CD14-positive monocyte (primary cell): ENCODE measurements at regions not wholly inside any gene's neighbourhood (a gene's known extent, or its start where the extent isn't known, plus 50 kb on each side); places are given as distances from the start of the nearest gene placed in this dataset.

Experiments used
- DNase-seq, 3 donors: peaks; one replicate each; pipeline ENCODE4 v3.0.0-alpha.2; 2011 to 2022
- H2AFZ ChIP-seq: 2 replicates; pipeline ENCODE4 v1.6.0; 2012; ENCODE audit warnings: mild to moderate bottlenecking, low read depth, low read length, inconsistent platforms; ENCODE audit not compliant: insufficient read depth, poor library complexity, severe bottlenecking
- H3K27ac ChIP-seq, 2 donors: 1 replicate in 1 of 2; 2 replicates in 1 of 2; pipeline ENCODE4 v1.5.1; 2012 to 2013; ENCODE audit warnings: low read length in 2 of 2, control low read depth in 1 of 2, inconsistent platforms in 1 of 2, low read depth in 1 of 2, mild to moderate bottlenecking in 1 of 2
- H3K27me3 ChIP-seq, 2 donors: one replicate each; pipeline versions ENCODE4 v1.6.0 to v1.6.1; 2011 to 2013; ENCODE audit warnings: low read length in 2 of 2; ENCODE audit not compliant: control insufficient read depth in 2 of 2, insufficient read depth in 2 of 2
- H3K36me3 ChIP-seq, 2 donors: replicated peaks in 1 of 2; 1 replicate in 1 of 2; 2 replicates in 1 of 2; pipeline versions ENCODE4 v1.5.1 to v1.6.1; 2012 to 2013; ENCODE audit warnings: low read length in 2 of 2, control low read depth in 1 of 2, inconsistent platforms in 1 of 2, mild to moderate bottlenecking in 1 of 2; ENCODE audit not compliant: insufficient read depth in 2 of 2, control insufficient read depth in 1 of 2
- H3K4me1 ChIP-seq, 2 donors: 1 replicate in 1 of 2; 2 replicates in 1 of 2; pipeline versions ENCODE4 v1.5.1 to v1.6.1; 2012 to 2013; ENCODE audit warnings: low read length in 2 of 2, control low read depth in 1 of 2, inconsistent platforms in 1 of 2, mild to moderate bottlenecking in 1 of 2, moderate library complexity in 1 of 2; ENCODE audit not compliant: insufficient read depth in 2 of 2, control insufficient read depth in 1 of 2
- H3K4me2 ChIP-seq: replicated peaks from 2 replicates; pipeline ENCODE3; 2012; ENCODE audit warnings: low read length, moderate library complexity, mild to moderate bottlenecking; ENCODE audit not compliant: poor library complexity, severe bottlenecking; ENCODE audit errors: extremely low read depth
- H3K4me3 ChIP-seq, 3 experiments: fragments of 200-600 bp in 1 of 3; sonication (generic) in 1 of 3; replicated peaks in 1 of 3; 1 replicate in 2 of 3; 2 replicates in 1 of 3; pipeline ENCODE4 v1.5.1; 2011 to 2013; ENCODE audit warnings: low read length in 3 of 3, mild to moderate bottlenecking in 3 of 3, control low read depth in 2 of 3, low read depth in 2 of 3, inconsistent platforms in 1 of 3, moderate library complexity in 1 of 3
- H3K79me2 ChIP-seq: 2 replicates; pipeline ENCODE4 v1.6.0; 2012; ENCODE audit warnings: mild to moderate bottlenecking, control low read depth, inconsistent platforms, low read length, moderate library complexity; ENCODE audit not compliant: insufficient read depth
- H3K9ac ChIP-seq: 2 replicates; pipeline ENCODE4 v1.6.0; 2017; ENCODE audit warnings: low read length, mild to moderate bottlenecking; ENCODE audit not compliant: insufficient read depth, poor library complexity, severe bottlenecking
- H3K9me3 ChIP-seq, 2 donors: replicated peaks in 1 of 2; 1 replicate in 1 of 2; 2 replicates in 1 of 2; pipeline versions ENCODE4 v1.5.1 to v1.6.1; 2012 to 2013; ENCODE audit warnings: low read length in 2 of 2, control low read depth in 1 of 2; ENCODE audit not compliant: control insufficient read depth in 1 of 2, insufficient read depth in 1 of 2
- H4K20me1 ChIP-seq: 2 replicates; pipeline ENCODE4 v1.6.0; 2012; ENCODE audit warnings: mild to moderate bottlenecking, low read length, control low read depth, moderate library complexity; ENCODE audit not compliant: insufficient read depth
- H3K27ac Mint-ChIP-seq, 7 donors: one replicate each; pipeline ENCODE4 v1.8.0; 2020; ENCODE audit warnings: mild to moderate bottlenecking in 7 of 7, mixed read lengths in 7 of 7, moderate library complexity in 6 of 7, inconsistent platforms in 2 of 7
- H3K27me3 Mint-ChIP-seq, 3 donors: one replicate each; pipeline ENCODE4 v1.8.0; 2021 to 2022; ENCODE audit warnings: low read depth in 3 of 3, mild to moderate bottlenecking in 3 of 3, mixed read lengths in 3 of 3, moderate library complexity in 3 of 3, inconsistent platforms in 1 of 3
- H3K36me3 Mint-ChIP-seq, 2 donors: one replicate each; pipeline ENCODE4 v1.8.0; 2020; ENCODE audit warnings: mixed read lengths in 2 of 2, inconsistent platforms in 1 of 2, mild to moderate bottlenecking in 1 of 2
- H3K4me1 Mint-ChIP-seq: one replicate; pipeline ENCODE4 v1.8.0; 2020; ENCODE audit warnings: mild to moderate bottlenecking, mixed read lengths
- H3K4me3 Mint-ChIP-seq, 2 donors: one replicate each; pipeline ENCODE4 v1.8.0; 2020; ENCODE audit warnings: mild to moderate bottlenecking in 2 of 2, mixed read lengths in 2 of 2, moderate library complexity in 1 of 2
- H3K9me3 Mint-ChIP-seq, 7 donors: one replicate each; pipeline ENCODE4 v1.8.0; 2020 to 2022; ENCODE audit warnings: mixed read lengths in 7 of 7, mild to moderate bottlenecking in 6 of 7, moderate library complexity in 6 of 7, inconsistent platforms in 2 of 7
- CTCF ChIP-seq: fragments of 200-600 bp; IDR thresholded peaks from one replicate; pipeline ENCODE4 v1.8.0; 2022; ENCODE audit warnings: antibody characterized with exemption, mild to moderate bottlenecking
- WGBS: methylation state at CpG from one replicate; pipeline ENCODE4 v1.1.5; 2013; ENCODE audit warnings: missing lambda C conversion rate; ENCODE audit not compliant: insufficient coverage; 5-methylcytosine and 5-hydroxymethylcytosine counted together
- intact Hi-C, 2 donors: fragments of 100-400 bp; cut with micrococcal nuclease; formaldehyde crosslinking; loops; one replicate each; pipeline versions ENCODE4 v1.15.0 to v1.15.1; 2023

- no peak overlapping the region for H3K27ac Mint-ChIP-seq
- H3K4me1 Mint-ChIP-seq = peaks cover 6% of the 10 kb centered on the region
- peaks cover 0 to 2% (median 0%) of the 10 kb centered on the region in 7 donors for H3K9me3 Mint-ChIP-seq
- no CpG with 5 or more reads among the region's 3 CpGs for WGBS
- H3K79me2 ChIP-seq = no peaks in the 10 kb centered on the region
- H3K4me1 ChIP-seq = no peaks in the 10 kb centered on the region
- no peak for DNase-seq
- H4K20me1 ChIP-seq = no peaks in the 10 kb centered on the region
- H3K4me3 ChIP-seq = no peak overlapping the region
- H3K27me3 ChIP-seq = peaks cover 59 to 82% of the 10 kb centered on the region in 2 donors
- H3K4me3 Mint-ChIP-seq = peak overlapping the region in 1 of 2 donors; percentile 57
- H3K36me3 ChIP-seq = no peaks in the 10 kb centered on the region
- no peaks in the 10 kb centered on the region for H3K9me3 ChIP-seq
- TF ChIP-seq CTCF = no peak
- H3K27ac ChIP-seq = no peak overlapping the region
- no peak overlapping the region for H3K9ac ChIP-seq
- no peak overlapping the region for H2AFZ ChIP-seq
- no peak overlapping the region for H3K4me2 ChIP-seq
- intact Hi-C loops = no loop called here
- peaks cover 51 to 81% (median 61%) of the 10 kb centered on the region in 3 donors for H3K27me3 Mint-ChIP-seq
- no peaks in the 10 kb centered on the region for H3K36me3 Mint-ChIP-seq
Measured at GRCh38 chr15:94586099-94586498, 354.7 kb downstream of the MCTP2 start.

DNA sequence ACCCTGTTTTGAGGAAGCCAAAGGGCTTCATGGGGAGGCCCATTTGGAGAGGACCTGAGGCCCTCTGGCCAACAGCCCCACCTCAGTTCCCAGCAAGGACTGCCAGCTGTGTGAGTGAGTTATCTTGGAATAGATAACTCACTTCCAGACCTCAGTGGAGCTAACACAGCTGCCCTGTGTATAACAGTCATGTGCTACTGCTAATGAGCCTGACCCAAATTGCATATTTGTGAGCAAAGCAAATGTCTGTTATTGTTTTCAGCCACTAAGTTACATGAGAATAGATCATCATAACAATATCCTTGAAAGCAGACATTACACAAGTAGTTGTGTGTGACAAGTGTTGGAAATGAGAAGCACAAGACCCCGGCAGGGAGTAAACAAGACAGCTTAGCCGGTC lies 355.8 kb downstream of the MCTP2 start:
- Histone ChIP-seq H3K79me2 (no peaks in the 10 kb centered on the region), H3K36me3 (no peaks in the 10 kb centered on the region), H3K9ac (no peak overlapping the region), H3K27ac (no peak overlapping the region), H3K4me3 (no peak overlapping the region), H3K4me1 (no peaks in the 10 kb centered on the region), H3K4me2 (no peak overlapping the region), H3K9me3 (no peaks in the 10 kb centered on the region), H2AFZ (no peak overlapping the region), H3K27me3 (peaks cover 59 to 74% of the 10 kb centered on the region in 2 donors), H4K20me1 (no peaks in the 10 kb centered on the region)
- H3K9me3 Mint-ChIP-seq = peaks cover 0 to 2% (median 0%) of the 10 kb centered on the region in 7 donors
- H3K36me3 Mint-ChIP-seq = no peaks in the 10 kb centered on the region
- intact Hi-C loops = no loop called here
- no peak for TF ChIP-seq CTCF
- WGBS = 100% methylated on average over 2 of the region's 2 CpGs
- H3K4me3 Mint-ChIP-seq = no peak overlapping the region
- H3K4me1 Mint-ChIP-seq = peaks cover 6% of the 10 kb centered on the region
- peaks cover 46 to 82% (median 58%) of the 10 kb centered on the region in 3 donors for H3K27me3 Mint-ChIP-seq
- DNase-seq = no peak
- no peak overlapping the region for H3K27ac Mint-ChIP-seq
